OCI-LY3 (cell line): ENCODE measurements at regions not wholly inside any gene's neighbourhood (a gene's known extent, or its start where the extent isn't known, plus 50 kb on each side); places are given as distances from the start of the nearest gene placed in this dataset.

Source experiments
- H2AFZ ChIP-seq: fragments of 200-600, 300-600 bp; shearing (Covaris generic); 2 replicates; pipeline ENCODE4 v1.6.0; 2014; ENCODE audit warnings: antibody characterized with exemption, low read depth, low read length
- H3K27ac ChIP-seq: fragments of 200-600, 300-600 bp; sonication (generic); 2 replicates; pipeline ENCODE4 v1.5.1; 2014; ENCODE audit warnings: mild to moderate bottlenecking, low read length, moderate library complexity, mixed read lengths
- H3K27me3 ChIP-seq: fragments of 200-600, 300-600 bp; sonication (generic); 2 replicates; pipeline ENCODE4 v1.6.1; 2014; ENCODE audit warnings: low read depth, low read length, mixed read lengths
- H3K36me3 ChIP-seq: fragments of 200-600, 300-600 bp; sonication (generic); replicated peaks from 2 replicates; pipeline ENCODE3; 2014; ENCODE audit warnings: low read depth, low read length, mixed read lengths
- H3K4me1 ChIP-seq: fragments of 300-600, 200-600 bp; sonication (generic); 2 replicates; pipeline ENCODE4 v1.6.1; 2014; ENCODE audit warnings: low read length, mixed read lengths
- H3K4me2 ChIP-seq: fragments of 200-600, 300-600 bp; sonication (generic); 2 replicates; pipeline ENCODE4 v1.6.1; 2014; ENCODE audit warnings: low read length, mixed read lengths
- H3K4me3 ChIP-seq: fragments of 300-600, 200-600 bp; sonication (generic); 2 replicates; pipeline ENCODE4 v1.5.1; 2014; ENCODE audit warnings: antibody characterized with exemption, mild to moderate bottlenecking, low read length, moderate library complexity
- H3K79me2 ChIP-seq: fragments of 300-600, 200-600 bp; shearing (Covaris generic); 2 replicates; pipeline ENCODE4 v1.6.1; 2014; ENCODE audit warnings: mild to moderate bottlenecking, low read length, mixed read lengths
- H3K9ac ChIP-seq: fragments of 300-600, 200-600 bp; shearing (Covaris generic); 2 replicates; pipeline ENCODE4 v1.6.0; 2014; ENCODE audit warnings: mild to moderate bottlenecking, low read length, moderate library complexity
- H3K9me3 ChIP-seq: fragments of 200-600, 300-600 bp; shearing (Covaris generic); 2 replicates; pipeline ENCODE4 v1.6.1; 2014; ENCODE audit warnings: low read length, mixed read lengths; ENCODE audit not compliant: insufficient read depth
- H4K20me1 ChIP-seq: fragments of 200-600, 300-600 bp; sonication (generic); 2 replicates; pipeline ENCODE4 v1.6.1; 2016; ENCODE audit warnings: low read length, mixed read lengths; ENCODE audit not compliant: insufficient read depth
- EZH2phosphoT487 ChIP-seq: fragments of 200-600 bp; shearing (Covaris generic); IDR thresholded peaks from 2 replicates; pipeline ENCODE4 v1.6.1; 2018; ENCODE audit warnings: antibody characterized with exemption, mixed run types, low read depth
- TF ChIP-seq, protein P1 (sequence below): fragments of 200-600, 300-600 bp; sonication (generic); IDR thresholded peaks from 2 replicates; pipeline ENCODE4 v1.5.1; 2014; ENCODE audit warnings: antibody characterized with exemption, low read length, low read depth

DNA sequence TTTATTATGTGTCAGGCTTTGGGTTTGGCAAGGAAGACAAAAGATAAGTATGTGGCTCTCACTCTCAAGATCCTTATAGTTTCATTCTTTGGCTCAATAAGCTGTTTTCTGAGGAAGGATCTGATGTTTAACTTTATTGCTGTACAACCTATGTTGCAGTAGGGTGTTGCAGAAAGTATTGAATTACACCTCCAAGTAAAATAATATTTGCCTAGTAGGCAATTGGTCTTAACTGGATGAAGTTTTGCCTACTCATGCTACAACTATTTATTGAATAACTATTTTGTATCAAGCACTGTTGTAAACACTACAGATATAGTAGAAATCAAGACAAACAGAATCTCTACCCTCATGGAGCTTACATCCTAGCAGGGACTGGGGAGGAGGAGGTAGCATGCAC, 169.7 kb downstream of the TAF11L14 start:
- Histone ChIP-seq H3K4me1 (no peaks in the 10 kb centered on the region), H3K9me3 (no peaks in the 10 kb centered on the region), H3K27me3 (no peaks in the 10 kb centered on the region), H3K4me2 (no peak overlapping the region), H3K36me3 (no peaks in the 10 kb centered on the region), H3K79me2 (no peaks in the 10 kb centered on the region), H4K20me1 (no peaks in the 10 kb centered on the region), H3K4me3 (no peak overlapping the region), H2AFZ (no peak overlapping the region), H3K9ac (no peak overlapping the region), H3K27ac (no peak overlapping the region)
- TF ChIP-seq, protein P1, sequence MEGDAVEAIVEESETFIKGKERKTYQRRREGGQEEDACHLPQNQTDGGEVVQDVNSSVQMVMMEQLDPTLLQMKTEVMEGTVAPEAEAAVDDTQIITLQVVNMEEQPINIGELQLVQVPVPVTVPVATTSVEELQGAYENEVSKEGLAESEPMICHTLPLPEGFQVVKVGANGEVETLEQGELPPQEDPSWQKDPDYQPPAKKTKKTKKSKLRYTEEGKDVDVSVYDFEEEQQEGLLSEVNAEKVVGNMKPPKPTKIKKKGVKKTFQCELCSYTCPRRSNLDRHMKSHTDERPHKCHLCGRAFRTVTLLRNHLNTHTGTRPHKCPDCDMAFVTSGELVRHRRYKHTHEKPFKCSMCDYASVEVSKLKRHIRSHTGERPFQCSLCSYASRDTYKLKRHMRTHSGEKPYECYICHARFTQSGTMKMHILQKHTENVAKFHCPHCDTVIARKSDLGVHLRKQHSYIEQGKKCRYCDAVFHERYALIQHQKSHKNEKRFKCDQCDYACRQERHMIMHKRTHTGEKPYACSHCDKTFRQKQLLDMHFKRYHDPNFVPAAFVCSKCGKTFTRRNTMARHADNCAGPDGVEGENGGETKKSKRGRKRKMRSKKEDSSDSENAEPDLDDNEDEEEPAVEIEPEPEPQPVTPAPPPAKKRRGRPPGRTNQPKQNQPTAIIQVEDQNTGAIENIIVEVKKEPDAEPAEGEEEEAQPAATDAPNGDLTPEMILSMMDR = no peak
- TF ChIP-seq EZH2phosphoT487 = no peak

DNA sequence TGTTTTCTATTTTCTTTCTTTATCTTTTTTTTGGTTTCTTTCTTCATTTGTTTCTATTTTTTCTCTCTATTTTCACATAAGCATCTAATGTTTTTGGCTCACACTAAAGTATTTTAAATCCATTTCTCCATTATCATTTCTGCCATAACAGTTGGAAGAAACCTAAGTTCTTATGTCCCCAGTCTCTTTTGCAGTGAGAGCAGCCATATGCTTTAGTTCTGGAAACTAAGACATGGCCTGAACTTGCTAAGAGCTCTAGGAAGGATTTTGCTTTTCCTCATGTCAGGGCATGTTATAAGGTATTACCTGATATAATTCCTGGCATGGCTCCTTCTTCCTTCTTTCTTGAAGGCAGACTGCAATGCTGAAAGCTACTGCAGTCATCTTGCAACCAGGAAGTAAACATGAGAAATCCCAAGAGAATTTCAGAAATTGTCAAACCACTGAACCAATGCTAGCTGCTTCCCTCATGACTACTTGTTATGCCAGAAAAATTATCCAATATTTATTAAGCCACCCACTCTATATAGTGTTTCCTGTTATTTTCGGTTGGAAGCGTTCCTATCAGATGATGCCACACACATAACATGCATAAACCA, 171.1 kb downstream of the TAF11L14 start:
- Histone ChIP-seq H3K27ac (no peak overlapping the region), H4K20me1 (no peaks in the 10 kb centered on the region), H3K4me1 (no peaks in the 10 kb centered on the region), H3K9ac (no peak overlapping the region), H3K79me2 (no peaks in the 10 kb centered on the region), H3K36me3 (no peaks in the 10 kb centered on the region), H3K9me3 (no peaks in the 10 kb centered on the region), H3K27me3 (no peaks in the 10 kb centered on the region), H3K4me3 (no peak overlapping the region), H3K4me2 (no peak overlapping the region), H2AFZ (no peak overlapping the region)
- TF ChIP-seq, protein P1 = no peak
- no peak for TF ChIP-seq EZH2phosphoT487

DNA sequence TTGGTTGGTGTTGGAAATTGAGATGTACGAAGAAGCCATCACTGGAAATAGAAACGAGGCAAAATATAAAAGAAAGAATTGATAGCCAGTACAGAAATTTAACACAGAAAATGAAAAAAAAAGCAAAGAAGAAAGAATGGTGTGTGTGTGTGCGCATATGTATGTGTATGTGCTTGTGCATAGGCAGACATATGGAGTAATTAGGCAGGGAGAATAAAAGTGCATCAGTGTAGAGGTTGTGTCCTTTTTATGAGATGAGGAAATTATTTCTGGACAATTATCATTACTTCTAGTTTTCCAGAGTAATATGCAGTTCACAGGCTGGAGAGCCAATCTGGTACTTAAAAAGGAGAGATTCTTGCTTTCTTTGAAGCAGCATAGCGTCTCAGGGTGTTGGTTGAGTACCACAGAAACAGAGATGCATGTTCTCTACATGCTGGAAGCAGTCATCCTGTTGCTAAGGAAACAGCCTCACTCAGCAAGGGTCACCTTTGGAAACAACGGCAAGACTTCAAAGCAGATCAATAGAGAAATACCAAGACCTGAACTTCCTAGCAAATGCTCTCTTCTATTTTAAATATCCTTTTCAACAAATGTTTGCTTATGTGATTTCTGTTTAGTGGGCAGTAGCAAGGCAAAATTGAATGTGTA, 172.7 kb downstream of the TAF11L14 start:
- Histone ChIP-seq H3K4me3 (no peak overlapping the region), H3K4me2 (no peak overlapping the region), H3K79me2 (no peaks in the 10 kb centered on the region), H3K9me3 (no peaks in the 10 kb centered on the region), H3K4me1 (no peaks in the 10 kb centered on the region), H3K36me3 (no peaks in the 10 kb centered on the region), H3K27ac (no peak overlapping the region), H2AFZ (no peak overlapping the region), H4K20me1 (no peaks in the 10 kb centered on the region), H3K9ac (no peak overlapping the region), H3K27me3 (no peaks in the 10 kb centered on the region)
- TF ChIP-seq, protein P1 = no peak
- TF ChIP-seq EZH2phosphoT487 = no peak

DNA sequence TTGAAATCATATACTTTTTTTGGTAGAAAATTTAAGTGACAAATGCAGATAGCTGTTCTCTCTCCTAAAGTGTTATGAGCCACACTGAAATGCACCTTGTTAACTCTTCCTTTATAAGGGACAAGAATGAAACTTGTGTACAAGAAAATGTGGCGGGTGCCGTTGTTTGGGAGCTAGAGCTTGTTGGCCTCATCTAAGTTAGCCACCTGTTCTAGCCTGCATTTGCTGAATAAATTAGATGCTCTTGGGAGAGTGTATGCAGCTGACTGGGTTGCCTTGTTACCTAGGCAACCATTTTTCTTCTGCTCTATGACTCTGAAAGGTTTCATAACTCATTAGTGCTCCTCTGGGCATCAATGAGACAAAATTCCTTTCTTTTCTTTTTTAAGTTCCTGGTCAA, 174.3 kb downstream of the TAF11L14 start:
- Histone ChIP-seq H3K4me3 (no peak overlapping the region), H3K79me2 (no peaks in the 10 kb centered on the region), H3K36me3 (no peaks in the 10 kb centered on the region), H4K20me1 (no peaks in the 10 kb centered on the region), H3K27me3 (no peaks in the 10 kb centered on the region), H3K9ac (no peak overlapping the region), H3K27ac (no peak overlapping the region), H3K4me2 (no peak overlapping the region), H2AFZ (no peak overlapping the region), H3K4me1 (no peaks in the 10 kb centered on the region), H3K9me3 (no peaks in the 10 kb centered on the region)
- TF ChIP-seq, protein P1 = no peak
- no peak for TF ChIP-seq EZH2phosphoT487
